ENCODE measurements at regions not wholly inside any gene's neighbourhood (a gene's known extent, or its start where the extent isn't known, plus 50 kb on each side); places are given as distances from the start of the nearest gene placed in this dataset.

DNA sequence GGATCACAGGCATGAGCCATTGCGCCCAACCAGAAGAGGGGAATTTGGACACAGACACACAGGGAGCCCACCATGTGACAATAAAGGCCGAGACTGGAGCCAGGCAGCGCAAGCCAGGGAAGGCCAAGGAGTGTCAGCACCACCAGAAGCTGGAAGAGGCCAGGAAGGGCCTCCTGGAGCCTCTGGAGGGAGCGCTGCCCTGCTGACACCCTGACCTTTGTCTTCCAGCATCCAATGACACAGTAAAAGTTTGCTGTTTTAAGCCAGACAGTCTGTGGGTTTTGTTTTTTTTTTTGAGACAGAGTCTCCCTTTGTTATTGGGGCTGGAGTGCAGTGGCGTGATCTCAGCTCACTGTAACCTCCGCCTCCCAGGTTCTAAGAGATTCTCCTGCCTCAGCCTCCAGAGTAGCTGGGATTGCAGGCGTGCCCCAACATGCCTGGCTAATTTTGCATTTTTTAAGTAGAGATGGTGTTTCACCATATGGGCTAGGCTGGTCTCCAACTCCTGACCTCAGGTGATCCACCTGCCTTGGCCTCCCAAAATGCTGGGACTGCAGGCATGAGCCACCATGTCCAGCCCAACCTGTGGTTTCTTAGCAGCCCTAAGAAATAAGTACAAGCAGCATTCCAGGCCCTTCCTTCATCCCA, 215.8 kb downstream of the CTTN start:
- H3K27ac ChIP-seq (ENCODE audit: insufficient read depth in 1 of 2, low read depth in 1 of 2, low read length in 2 of 2, poor library complexity in 1 of 2, severe bottlenecking in 2 of 2): no peak overlapping the region
- 98% methylated on average over 6 of the region's 7 CpGs for WGBS (ENCODE audit: insufficient coverage)

DNA sequence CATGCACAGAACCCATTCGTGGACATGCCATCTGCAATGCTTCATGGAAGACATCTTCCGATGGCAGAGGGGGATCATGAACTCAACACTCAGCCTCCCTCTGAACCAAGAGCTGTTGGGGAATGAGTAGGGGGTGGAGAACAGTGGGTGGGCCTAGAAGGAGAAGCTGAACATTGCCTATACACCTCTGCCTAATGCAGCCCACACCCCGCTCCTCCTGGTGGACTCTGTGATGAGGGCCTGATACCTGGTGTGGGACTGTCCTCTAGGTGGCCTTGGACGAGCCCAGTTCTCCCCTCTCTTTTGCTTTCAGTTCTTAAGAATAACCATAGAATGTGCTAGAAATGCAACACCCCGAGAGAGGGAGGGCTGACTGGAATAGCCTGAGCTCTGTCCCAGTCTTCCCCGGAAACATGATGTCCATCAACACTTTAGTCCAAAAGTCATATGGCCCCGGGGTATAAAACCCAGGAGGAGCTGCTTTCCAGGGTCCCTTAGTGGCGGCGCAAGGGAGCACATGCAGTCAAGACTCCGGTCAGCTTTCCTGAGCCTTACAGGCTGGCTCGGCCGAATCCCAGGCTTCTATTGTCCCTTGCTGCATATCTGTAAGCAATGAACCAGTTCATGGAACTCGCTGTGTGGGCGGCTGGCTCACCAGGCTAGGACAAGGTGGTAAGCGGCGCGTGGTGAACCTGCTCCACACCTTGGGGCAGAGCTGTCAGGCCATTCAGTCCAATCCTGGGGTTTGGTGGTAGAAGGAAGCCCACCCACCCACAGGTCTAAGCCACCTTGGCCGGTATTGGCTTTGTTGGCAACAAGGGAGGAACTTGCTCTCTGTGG, 216.9 kb downstream of the CTTN start:
- no peak for DNase-seq
- no peak overlapping the region for H3K4me3 ChIP-seq (ENCODE audit: control insufficient read depth in 1 of 7, extremely low read depth in 1 of 7, insufficient read depth in 4 of 7, low read depth in 2 of 7, low read length in 6 of 7)
- peaks cover 0 to 13% (median 5%) of the 10 kb centered on the region in 5 experiments for H3K9me3 ChIP-seq (ENCODE audit: control extremely low read depth in 1 of 5, control insufficient read depth in 4 of 5, insufficient read depth in 2 of 5, low read depth in 1 of 5, low read length in 4 of 5)
- H3K36me3 ChIP-seq (ENCODE audit: control insufficient read depth in 4 of 4, insufficient read depth in 4 of 4, low read length in 3 of 4): no peaks in the 10 kb centered on the region
- no peak overlapping the region for H3K27ac ChIP-seq (ENCODE audit: insufficient read depth in 1 of 2, low read depth in 1 of 2, low read length in 2 of 2, poor library complexity in 1 of 2, severe bottlenecking in 2 of 2)
- H3K27me3 ChIP-seq (replicated peaks in 2 of 5; ENCODE audit: control insufficient read depth in 4 of 5, insufficient read depth in 5 of 5, low read length in 4 of 5): peaks cover 0 to 5% (median 2%) of the 10 kb centered on the region in 5 experiments
- POLR2A ChIA-PET: no interaction called here
- peaks cover 0 to 13% (median 6%) of the 10 kb centered on the region in 4 experiments for H3K4me1 ChIP-seq (ENCODE audit: control extremely low read depth in 1 of 4, control insufficient read depth in 4 of 4, insufficient read depth in 4 of 4, low read length in 3 of 4)
- WGBS (ENCODE audit: insufficient coverage): 98% methylated on average over 14 of the region's 18 CpGs
- CTCF ChIA-PET: interaction anchor here (0.6 kb wide), 1 partner anchor 1894 kb away, joined by 3 read pairs; no protein-coding TSS in a partner anchor

More for the DNA sequence above, 215.8 kb downstream of the CTTN start:
- Histone ChIP-seq H3K4me3 (ENCODE audit: control insufficient read depth in 1 of 7, extremely low read depth in 1 of 7, insufficient read depth in 4 of 7, low read depth in 2 of 7, low read length in 6 of 7) (no peak overlapping the region), H3K9me3 (ENCODE audit: control extremely low read depth in 1 of 5, control insufficient read depth in 4 of 5, insufficient read depth in 2 of 5, low read depth in 1 of 5, low read length in 4 of 5) (peaks cover 0 to 13% (median 5%) of the 10 kb centered on the region in 5 experiments), H3K36me3 (ENCODE audit: control insufficient read depth in 4 of 4, insufficient read depth in 4 of 4, low read length in 3 of 4) (no peaks in the 10 kb centered on the region), H3K4me1 (ENCODE audit: control extremely low read depth in 1 of 4, control insufficient read depth in 4 of 4, insufficient read depth in 4 of 4, low read length in 3 of 4) (peaks cover 0 to 13% (median 6%) of the 10 kb centered on the region in 4 experiments), H3K27me3 (replicated peaks in 2 of 5; ENCODE audit: control insufficient read depth in 4 of 5, insufficient read depth in 5 of 5, low read length in 4 of 5) (peaks cover 0 to 5% (median 2%) of the 10 kb centered on the region in 5 experiments)
- ChIA-PET POLR2A (no interaction called here), CTCF (no interaction called here)
- DNase-seq: no peak

DNA sequence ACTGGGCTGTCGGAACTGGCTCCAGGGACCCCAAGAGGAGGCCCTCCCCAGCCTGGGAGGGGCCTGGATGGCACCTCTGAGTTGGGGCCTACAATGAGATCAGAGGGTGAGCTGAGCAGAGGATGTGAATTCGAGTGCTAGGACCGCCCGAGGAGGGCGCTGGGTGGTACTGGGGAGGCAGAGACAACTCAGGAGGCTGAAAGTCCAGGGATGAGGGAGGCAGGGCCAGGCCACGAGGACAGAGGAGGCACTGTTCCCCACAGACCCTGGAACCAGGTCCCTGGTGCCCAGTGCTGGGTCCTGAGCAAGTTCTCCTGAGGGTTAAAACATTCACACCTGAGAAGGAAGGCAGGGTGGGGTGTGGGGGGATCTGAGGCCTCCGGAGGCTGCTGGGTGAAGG, 218.0 kb downstream of the CTTN start:
- H3K4me3 ChIP-seq (ENCODE audit: control insufficient read depth in 1 of 7, extremely low read depth in 1 of 7, insufficient read depth in 4 of 7, low read depth in 2 of 7, low read length in 6 of 7): no peak overlapping the region
- WGBS (ENCODE audit: insufficient coverage): 95% methylated on average over 7 of the region's 7 CpGs
- no peak for DNase-seq
- no peak overlapping the region for H3K27ac ChIP-seq (ENCODE audit: insufficient read depth in 1 of 2, low read depth in 1 of 2, low read length in 2 of 2, poor library complexity in 1 of 2, severe bottlenecking in 2 of 2)
- peaks cover 0 to 5% (median under 1%) of the 10 kb centered on the region in 4 experiments for H3K4me1 ChIP-seq (ENCODE audit: control extremely low read depth in 1 of 4, control insufficient read depth in 4 of 4, insufficient read depth in 4 of 4, low read length in 3 of 4)
- ChIA-PET CTCF (no interaction called here), POLR2A (no interaction called here)
- no peaks in the 10 kb centered on the region for H3K36me3 ChIP-seq (ENCODE audit: control insufficient read depth in 4 of 4, insufficient read depth in 4 of 4, low read length in 3 of 4)
- H3K9me3 ChIP-seq (ENCODE audit: control extremely low read depth in 1 of 5, control insufficient read depth in 4 of 5, insufficient read depth in 2 of 5, low read depth in 1 of 5, low read length in 4 of 5): peaks cover 0 to 13% (median 5%) of the 10 kb centered on the region in 5 experiments
- peaks cover 0 to 3% (median 0%) of the 10 kb centered on the region in 5 experiments for H3K27me3 ChIP-seq (replicated peaks in 2 of 5; ENCODE audit: control insufficient read depth in 4 of 5, insufficient read depth in 5 of 5, low read length in 4 of 5)

DNA sequence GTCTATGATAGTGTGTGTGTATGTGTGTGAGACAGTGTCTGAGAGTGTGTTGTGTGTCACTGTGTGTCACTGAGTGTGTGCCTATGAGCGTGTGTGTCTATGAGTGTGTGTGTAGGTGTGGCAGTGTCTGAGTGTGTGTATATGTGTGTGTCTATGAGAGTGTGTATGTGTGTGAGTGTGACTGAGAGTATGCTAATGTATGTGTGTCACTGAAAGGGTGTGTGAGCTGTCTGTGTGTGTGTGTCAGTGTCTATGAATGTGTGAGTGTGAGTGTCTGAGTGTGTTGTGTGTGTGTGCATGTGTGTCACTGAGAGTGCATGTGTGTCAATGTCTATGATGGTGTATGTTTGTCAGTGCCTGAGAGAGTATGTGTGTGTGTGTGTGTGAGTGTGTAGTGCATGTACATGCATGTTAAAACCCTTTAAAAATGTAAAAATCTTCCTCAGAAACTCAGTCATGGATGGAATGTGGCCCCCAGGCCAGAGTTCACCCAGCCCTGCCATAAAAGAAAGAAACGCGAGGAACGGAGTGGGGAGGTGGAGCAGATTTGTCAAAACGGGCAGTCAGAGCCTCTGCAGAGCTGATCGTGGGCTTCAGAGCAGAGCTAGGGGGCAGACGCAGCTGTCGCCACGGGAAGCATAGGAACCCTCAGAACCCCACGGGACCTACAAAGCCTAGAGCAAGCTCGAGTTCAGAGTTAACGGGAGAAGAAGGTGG, 218.8 kb downstream of the CTTN start:
- H3K36me3 ChIP-seq (ENCODE audit: control insufficient read depth in 4 of 4, insufficient read depth in 4 of 4, low read length in 3 of 4): no peaks in the 10 kb centered on the region
- peaks cover 0 to 2% (median 0%) of the 10 kb centered on the region in 5 experiments for H3K27me3 ChIP-seq (replicated peaks in 2 of 5; ENCODE audit: control insufficient read depth in 4 of 5, insufficient read depth in 5 of 5, low read length in 4 of 5)
- H3K4me3 ChIP-seq (ENCODE audit: control insufficient read depth in 1 of 7, extremely low read depth in 1 of 7, insufficient read depth in 4 of 7, low read depth in 2 of 7, low read length in 6 of 7): no peak overlapping the region
- ChIA-PET CTCF (no interaction called here), POLR2A (no interaction called here)
- no peaks in the 10 kb centered on the region for H3K4me1 ChIP-seq (ENCODE audit: control extremely low read depth in 1 of 4, control insufficient read depth in 4 of 4, insufficient read depth in 4 of 4, low read length in 3 of 4)
- peaks cover 0 to 13% (median 5%) of the 10 kb centered on the region in 5 experiments for H3K9me3 ChIP-seq (ENCODE audit: control extremely low read depth in 1 of 5, control insufficient read depth in 4 of 5, insufficient read depth in 2 of 5, low read depth in 1 of 5, low read length in 4 of 5)
- DNase-seq: no peak
- H3K27ac ChIP-seq (ENCODE audit: insufficient read depth in 1 of 2, low read depth in 1 of 2, low read length in 2 of 2, poor library complexity in 1 of 2, severe bottlenecking in 2 of 2): no peak overlapping the region
- WGBS (ENCODE audit: insufficient coverage): 81% methylated on average over 12 of the region's 12 CpGs

DNA sequence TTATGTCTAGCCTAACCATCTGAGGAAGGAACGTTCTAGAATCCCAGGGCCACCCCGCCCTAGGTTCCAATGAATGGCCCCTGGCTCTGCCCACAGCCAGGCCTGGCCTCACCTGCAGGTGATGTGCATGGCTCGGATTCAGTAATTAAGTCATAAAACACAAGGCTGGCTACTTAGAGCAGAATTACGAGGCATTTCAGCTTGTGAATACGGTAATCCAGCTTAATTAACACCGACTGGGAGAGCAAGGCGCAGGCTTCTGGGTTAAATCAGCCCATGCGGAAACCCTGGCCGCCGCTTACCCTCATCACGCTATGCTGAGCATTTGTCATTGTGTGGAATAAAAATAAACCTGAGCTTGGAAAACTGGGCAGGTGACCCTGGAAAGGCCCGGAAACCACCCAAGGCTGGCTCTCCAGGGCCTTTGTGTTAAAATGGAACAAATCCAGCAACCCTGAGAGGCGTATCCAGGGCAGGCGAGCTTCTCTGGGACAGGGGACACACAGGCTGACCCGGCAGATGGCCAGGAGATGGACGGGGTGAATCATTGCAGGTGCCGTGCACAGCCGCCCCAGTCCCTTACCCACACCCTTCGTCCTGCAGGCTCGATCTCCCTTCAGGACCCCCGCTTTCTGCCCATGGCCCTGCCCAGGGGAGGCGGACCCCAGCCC, 220.2 kb downstream of the CTTN start:
- POLR2A ChIA-PET: interaction anchor here (0.7 kb wide), 1 partner anchor 42 kb away, joined by 3 read pairs; no protein-coding TSS in a partner anchor
- no peak overlapping the region for H3K27ac ChIP-seq (ENCODE audit: insufficient read depth in 1 of 2, low read depth in 1 of 2, low read length in 2 of 2, poor library complexity in 1 of 2, severe bottlenecking in 2 of 2)
- DNase-seq: no peak
- no peaks in the 10 kb centered on the region for H3K4me1 ChIP-seq (ENCODE audit: control extremely low read depth in 1 of 4, control insufficient read depth in 4 of 4, insufficient read depth in 4 of 4, low read length in 3 of 4)
- H3K4me3 ChIP-seq (ENCODE audit: control insufficient read depth in 1 of 7, extremely low read depth in 1 of 7, insufficient read depth in 4 of 7, low read depth in 2 of 7, low read length in 6 of 7): no peak overlapping the region
- CTCF ChIA-PET: no interaction called here
- H3K36me3 ChIP-seq (ENCODE audit: control insufficient read depth in 4 of 4, insufficient read depth in 4 of 4, low read length in 3 of 4): no peaks in the 10 kb centered on the region
- peaks cover 0 to 13% (median 5%) of the 10 kb centered on the region in 5 experiments for H3K9me3 ChIP-seq (ENCODE audit: control extremely low read depth in 1 of 5, control insufficient read depth in 4 of 5, insufficient read depth in 2 of 5, low read depth in 1 of 5, low read length in 4 of 5)
- peaks cover 0 to 2% (median 0%) of the 10 kb centered on the region in 5 experiments for H3K27me3 ChIP-seq (replicated peaks in 2 of 5; ENCODE audit: control insufficient read depth in 4 of 5, insufficient read depth in 5 of 5, low read length in 4 of 5)
- WGBS (ENCODE audit: insufficient coverage): 91% methylated on average over 22 of the region's 22 CpGs

DNA sequence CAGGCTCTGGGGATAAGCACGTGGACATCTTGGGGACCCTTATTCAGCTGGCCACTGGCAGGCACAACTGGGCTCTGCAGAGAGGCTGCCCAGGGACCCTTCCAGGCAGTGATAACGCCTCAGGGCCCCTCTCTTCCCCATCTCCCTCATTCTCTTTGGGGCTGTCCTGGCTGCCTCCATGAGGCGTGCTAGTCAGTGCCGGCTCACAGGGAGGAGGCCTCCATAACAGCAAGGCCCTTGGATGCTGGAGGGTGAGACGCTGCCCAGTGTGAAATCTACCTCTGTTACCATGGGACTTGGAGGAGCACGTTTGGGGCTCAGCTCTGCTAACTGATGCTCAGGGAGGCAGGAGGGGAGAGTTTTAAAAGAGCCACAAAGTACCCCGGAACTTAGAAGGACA, 221.3 kb downstream of the CTTN start:
- 88% methylated on average over 5 of the region's 7 CpGs for WGBS (ENCODE audit: insufficient coverage)
- no peak overlapping the region for H3K27ac ChIP-seq (ENCODE audit: insufficient read depth in 1 of 2, low read depth in 1 of 2, low read length in 2 of 2, poor library complexity in 1 of 2, severe bottlenecking in 2 of 2)
- CTCF ChIA-PET: no interaction called here
- DNase-seq: no peak
- no peak overlapping the region for H3K4me3 ChIP-seq (ENCODE audit: control insufficient read depth in 1 of 7, extremely low read depth in 1 of 7, insufficient read depth in 4 of 7, low read depth in 2 of 7, low read length in 6 of 7)
- H3K27me3 ChIP-seq (replicated peaks in 2 of 5; ENCODE audit: control insufficient read depth in 4 of 5, insufficient read depth in 5 of 5, low read length in 4 of 5): peaks cover 0 to 2% (median 0%) of the 10 kb centered on the region in 5 experiments
- H3K9me3 ChIP-seq (ENCODE audit: control extremely low read depth in 1 of 5, control insufficient read depth in 4 of 5, insufficient read depth in 2 of 5, low read depth in 1 of 5, low read length in 4 of 5): peaks cover 0 to 11% (median 5%) of the 10 kb centered on the region in 5 experiments
- no peaks in the 10 kb centered on the region for H3K36me3 ChIP-seq (ENCODE audit: control insufficient read depth in 4 of 4, insufficient read depth in 4 of 4, low read length in 3 of 4)
- POLR2A ChIA-PET: no interaction called here
- no peaks in the 10 kb centered on the region for H3K4me1 ChIP-seq (ENCODE audit: control extremely low read depth in 1 of 4, control insufficient read depth in 4 of 4, insufficient read depth in 4 of 4, low read length in 3 of 4)
